Gastrocnemius medialis (tissue), 4 donors: ENCODE measurements at regions not wholly inside any gene's neighbourhood (a gene's known extent, or its start where the extent isn't known, plus 50 kb on each side); places are given as distances from the start of the nearest gene placed in this dataset.

ENCODE experiments used
- POLR2A ChIP-seq, 2 donors: fragments of 450-650 bp; IDR thresholded peaks; one replicate each; pipeline ENCODE4 v1.6.1; 2017; ENCODE audit warnings: antibody characterized with exemption in 2 of 2, mild to moderate bottlenecking in 2 of 2, moderate library complexity in 2 of 2
- TF ChIP-seq, protein P1 (sequence below), 5 experiments: fragments of 450-650 bp in 3 of 5; fragments of 200-600 bp in 2 of 5; sonication (generic) in 2 of 5; IDR thresholded peaks in 4 of 5; conservative IDR thresholded peaks in 1 of 5; 1 replicate in 4 of 5; 2 replicates in 1 of 5; pipeline ENCODE4 v1.5.1; 2016 to 2019; ENCODE audit warnings: antibody characterized with exemption in 5 of 5, mild to moderate bottlenecking in 3 of 5, moderate library complexity in 3 of 5

- TF ChIP-seq, protein P1, sequence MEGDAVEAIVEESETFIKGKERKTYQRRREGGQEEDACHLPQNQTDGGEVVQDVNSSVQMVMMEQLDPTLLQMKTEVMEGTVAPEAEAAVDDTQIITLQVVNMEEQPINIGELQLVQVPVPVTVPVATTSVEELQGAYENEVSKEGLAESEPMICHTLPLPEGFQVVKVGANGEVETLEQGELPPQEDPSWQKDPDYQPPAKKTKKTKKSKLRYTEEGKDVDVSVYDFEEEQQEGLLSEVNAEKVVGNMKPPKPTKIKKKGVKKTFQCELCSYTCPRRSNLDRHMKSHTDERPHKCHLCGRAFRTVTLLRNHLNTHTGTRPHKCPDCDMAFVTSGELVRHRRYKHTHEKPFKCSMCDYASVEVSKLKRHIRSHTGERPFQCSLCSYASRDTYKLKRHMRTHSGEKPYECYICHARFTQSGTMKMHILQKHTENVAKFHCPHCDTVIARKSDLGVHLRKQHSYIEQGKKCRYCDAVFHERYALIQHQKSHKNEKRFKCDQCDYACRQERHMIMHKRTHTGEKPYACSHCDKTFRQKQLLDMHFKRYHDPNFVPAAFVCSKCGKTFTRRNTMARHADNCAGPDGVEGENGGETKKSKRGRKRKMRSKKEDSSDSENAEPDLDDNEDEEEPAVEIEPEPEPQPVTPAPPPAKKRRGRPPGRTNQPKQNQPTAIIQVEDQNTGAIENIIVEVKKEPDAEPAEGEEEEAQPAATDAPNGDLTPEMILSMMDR (IDR thresholded peaks at IDR 0.05 in 4 of 5, conservative IDR thresholded peaks at IDR 0.05 in 1 of 5), result peak; percentile 61 to 93 (median 83)
- no peak for TF ChIP-seq POLR2A (IDR thresholded peaks at IDR 0.05)
These were observed 63.1 kb upstream of the KLHL31 start for GRCh38 chr6:53728570-53729194.
